H9 (cell line): ENCODE measurements at regions not wholly inside any gene's neighbourhood (a gene's known extent, or its start where the extent isn't known, plus 50 kb on each side); places are given as distances from the start of the nearest gene placed in this dataset.

Source experiments
- DNase-seq: peaks from one replicate; pipeline ENCODE4 v3.0.0-alpha.2; 2017
- H2AFZ ChIP-seq: one replicate; pipeline ENCODE4 v1.6.1; 2013; ENCODE audit warnings: mild to moderate bottlenecking, low read length, control low read depth, moderate library complexity
- H2AK5ac ChIP-seq: 2 replicates; pipeline ENCODE4 v1.6.1; 2013; ENCODE audit warnings: low read length, control low read depth, mixed read lengths; ENCODE audit not compliant: insufficient read length
- H2BK120ac ChIP-seq: one replicate; pipeline ENCODE4 v1.6.1; 2013; ENCODE audit warnings: low read depth, mild to moderate bottlenecking, low read length, control low read depth, inconsistent platforms; ENCODE audit not compliant: poor library complexity, severe bottlenecking
- H2BK12ac ChIP-seq: 2 replicates; pipeline ENCODE4 v1.6.1; 2013; ENCODE audit warnings: low read length, control low read depth, mixed read lengths, low read depth; ENCODE audit not compliant: insufficient read length
- H2BK15ac ChIP-seq: 2 replicates; pipeline ENCODE4 v1.6.1; 2013; ENCODE audit warnings: low read depth, low read length, control low read depth
- H2BK20ac ChIP-seq: one replicate; pipeline ENCODE4 v1.6.1; 2013; ENCODE audit warnings: low read depth, mild to moderate bottlenecking, low read length, control low read depth, inconsistent platforms; ENCODE audit not compliant: poor library complexity, severe bottlenecking
- H2BK5ac ChIP-seq: 2 replicates; pipeline ENCODE4 v1.6.1; 2013; ENCODE audit warnings: low read length, control low read depth, mixed read lengths; ENCODE audit not compliant: insufficient read length
- H3K14ac ChIP-seq: 2 replicates; pipeline ENCODE4 v1.6.1; 2013; ENCODE audit warnings: low read length, control low read depth; ENCODE audit not compliant: insufficient read depth
- H3K18ac ChIP-seq: 2 replicates; pipeline ENCODE4 v1.6.1; 2013; ENCODE audit warnings: low read depth, mild to moderate bottlenecking, mixed read lengths, low read length, control low read depth; ENCODE audit not compliant: insufficient read length
- H3K23ac ChIP-seq: 2 replicates; pipeline ENCODE4 v1.6.1; 2013; ENCODE audit warnings: low read length, control low read depth, mixed read lengths, low read depth; ENCODE audit not compliant: insufficient read length
- H3K23me2 ChIP-seq: 2 replicates; pipeline ENCODE4 v1.6.1; 2013; ENCODE audit warnings: low read depth, mild to moderate bottlenecking, mixed read lengths, low read length, control low read depth; ENCODE audit not compliant: insufficient read length, poor library complexity, severe bottlenecking
- H3K27ac ChIP-seq: 2 replicates; pipeline ENCODE4 v1.5.1; 2013; ENCODE audit warnings: low read length, control low read depth, mixed read lengths, low read depth; ENCODE audit not compliant: insufficient read length
- H3K27me3 ChIP-seq: 2 replicates; pipeline ENCODE4 v1.6.1; 2013; ENCODE audit warnings: low read length, control low read depth, inconsistent platforms; ENCODE audit not compliant: insufficient read depth
- H3K4ac ChIP-seq: 2 replicates; pipeline ENCODE4 v1.6.1; 2013; ENCODE audit warnings: low read depth, mild to moderate bottlenecking, control low read depth, inconsistent platforms, low read length, moderate library complexity
- H3K4me1 ChIP-seq: 2 replicates; pipeline ENCODE4 v1.6.1; 2013; ENCODE audit warnings: low read length, control low read depth, inconsistent platforms; ENCODE audit not compliant: insufficient read depth
- H3K4me2 ChIP-seq: 2 replicates; pipeline ENCODE4 v1.6.1; 2013; ENCODE audit warnings: low read length, control low read depth, mixed read lengths; ENCODE audit not compliant: insufficient read length, insufficient read depth
- H3K56ac ChIP-seq: 2 replicates; pipeline ENCODE4 v1.6.1; 2013; ENCODE audit warnings: low read depth, mild to moderate bottlenecking, mixed read lengths, low read length, control low read depth; ENCODE audit not compliant: insufficient read length
- H3K79me1 ChIP-seq: 2 replicates; pipeline ENCODE4 v1.6.1; 2013; ENCODE audit warnings: low read depth, mild to moderate bottlenecking, moderate library complexity, low read length, control low read depth, inconsistent platforms; ENCODE audit not compliant: insufficient read depth, poor library complexity, severe bottlenecking
- H3K79me2 ChIP-seq: 2 replicates; pipeline ENCODE4 v1.6.1; 2013; ENCODE audit warnings: low read length, control low read depth, inconsistent platforms; ENCODE audit not compliant: insufficient read depth
- H3K9ac ChIP-seq: 2 replicates; pipeline ENCODE4 v1.6.1; 2013; ENCODE audit warnings: low read length, control low read depth, mixed read lengths; ENCODE audit not compliant: insufficient read length; ENCODE audit errors: extremely low read depth
- H3K9me3 ChIP-seq: one replicate; pipeline ENCODE4 v1.6.1; 2013; ENCODE audit warnings: low read depth, low read length, inconsistent platforms; ENCODE audit not compliant: control insufficient read depth
- H3T11ph ChIP-seq: one replicate; pipeline ENCODE4 v1.6.1; 2013; ENCODE audit warnings: mild to moderate bottlenecking, low read length, control low read depth, inconsistent platforms
- H4K20me1 ChIP-seq: one replicate; pipeline ENCODE4 v1.6.1; 2013; ENCODE audit not compliant: control insufficient read depth, insufficient read length, insufficient read depth
- H4K5ac ChIP-seq: 2 replicates; pipeline ENCODE4 v1.6.1; 2013; ENCODE audit warnings: low read depth, mild to moderate bottlenecking, mixed read lengths, low read length, control low read depth; ENCODE audit not compliant: insufficient read length
- H4K8ac ChIP-seq: replicated peaks from 2 replicates; pipeline ENCODE4 v1.6.1; 2013; ENCODE audit warnings: low read length, control low read depth, mixed read lengths, low read depth; ENCODE audit not compliant: insufficient read length
- H4K91ac ChIP-seq: 2 replicates; pipeline ENCODE4 v1.6.1; 2013; ENCODE audit warnings: low read depth, mild to moderate bottlenecking, moderate library complexity, mixed read lengths, low read length, control low read depth; ENCODE audit not compliant: insufficient read length
- H3K27ac Mint-ChIP-seq, 3 experiments: 2 replicates in 2 of 3; 3 replicates in 1 of 3; pipeline ENCODE4 v1.8.0; 2020 to 2021; ENCODE audit warnings: mixed read lengths in 3 of 3, mild to moderate bottlenecking in 1 of 3, moderate library complexity in 1 of 3
- H3K27me3 Mint-ChIP-seq: 2 replicates; pipeline ENCODE4 v1.8.0; 2021; ENCODE audit warnings: low read depth, mild to moderate bottlenecking, moderate library complexity, mixed read lengths
- H3K36me3 Mint-ChIP-seq, 3 experiments: 2 replicates in 2 of 3; 3 replicates in 1 of 3; pipeline ENCODE4 v1.8.0; 2020 to 2021; ENCODE audit warnings: low read depth in 3 of 3, mixed read lengths in 3 of 3; ENCODE audit not compliant: insufficient read depth in 1 of 3
- H3K4me1 Mint-ChIP-seq, 2 experiments: 2 replicates each; pipeline ENCODE4 v1.8.0; 2020; ENCODE audit warnings: mixed read lengths in 2 of 2
- H3K4me3 Mint-ChIP-seq, 2 experiments: 2 replicates in 1 of 2; 3 replicates in 1 of 2; pipeline ENCODE4 v1.8.0; 2020 to 2021; ENCODE audit warnings: mild to moderate bottlenecking in 2 of 2, mixed read lengths in 2 of 2, moderate library complexity in 1 of 2
- H3K9me3 Mint-ChIP-seq, 2 experiments: 2 replicates in 1 of 2; 3 replicates in 1 of 2; pipeline ENCODE4 v1.8.0; 2020; ENCODE audit warnings: mild to moderate bottlenecking in 2 of 2, mixed read lengths in 2 of 2, moderate library complexity in 1 of 2
- TF ChIP-seq, protein P1 (sequence below): fragments of 200-600 bp; sonication (generic); conservative IDR thresholded peaks from 3 replicates; pipeline ENCODE4 v1.8.0; 2021; ENCODE audit warnings: antibody characterized with exemption, mild to moderate bottlenecking

DNA sequence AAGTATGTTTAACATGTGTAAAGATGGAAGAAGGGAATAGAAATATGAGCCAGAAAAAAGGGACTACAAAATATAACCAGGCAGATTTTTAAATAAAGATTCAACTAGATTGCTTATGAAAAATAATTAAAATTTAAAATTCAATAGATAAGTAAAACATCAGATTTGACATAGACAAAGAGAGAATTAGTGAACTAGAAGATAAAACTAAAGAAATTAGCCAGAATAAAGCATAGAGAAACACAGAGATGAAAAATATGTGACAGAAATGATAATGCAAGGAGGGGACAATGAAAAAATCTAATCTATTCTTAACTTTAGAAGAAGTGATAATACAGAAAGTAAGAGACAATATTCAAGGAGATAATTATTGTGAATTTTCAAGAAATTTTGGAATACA lies 222.6 kb upstream of the PMFBP1 start:
- no peaks in the 10 kb centered on the region for H3K9me3 ChIP-seq

More for the DNA sequence above, 222.6 kb upstream of the PMFBP1 start:
- no peak overlapping the region for H2BK120ac ChIP-seq
- no peak overlapping the region for H3K14ac ChIP-seq
- no peak overlapping the region for H2BK15ac ChIP-seq
- H3K56ac ChIP-seq: no peak overlapping the region
- no peak overlapping the region for H2BK12ac ChIP-seq
- H3K23me2 ChIP-seq: no peaks in the 10 kb centered on the region
- no peaks in the 10 kb centered on the region for H3K79me1 ChIP-seq
- H3K27ac ChIP-seq: no peak overlapping the region
- Mint-ChIP-seq H3K27me3 (no peaks in the 10 kb centered on the region), H3K36me3 (peaks cover 13 to 21% (median 16%) of the 10 kb centered on the region in 3 experiments), H3K4me3 (no peak overlapping the region), H3K4me1 (peaks cover 0 to 4% of the 10 kb centered on the region in 2 experiments; a peak in 2 of 4 replicates), H3K27ac (no peak overlapping the region), H3K9me3 (peaks cover 11 to 16% of the 10 kb centered on the region in 2 experiments)
- no peak overlapping the region for H3K18ac ChIP-seq
- no peak overlapping the region for H2AFZ ChIP-seq
- H3K9ac ChIP-seq: no peak overlapping the region
- no peak overlapping the region for H2BK20ac ChIP-seq
- TF ChIP-seq, protein P1, sequence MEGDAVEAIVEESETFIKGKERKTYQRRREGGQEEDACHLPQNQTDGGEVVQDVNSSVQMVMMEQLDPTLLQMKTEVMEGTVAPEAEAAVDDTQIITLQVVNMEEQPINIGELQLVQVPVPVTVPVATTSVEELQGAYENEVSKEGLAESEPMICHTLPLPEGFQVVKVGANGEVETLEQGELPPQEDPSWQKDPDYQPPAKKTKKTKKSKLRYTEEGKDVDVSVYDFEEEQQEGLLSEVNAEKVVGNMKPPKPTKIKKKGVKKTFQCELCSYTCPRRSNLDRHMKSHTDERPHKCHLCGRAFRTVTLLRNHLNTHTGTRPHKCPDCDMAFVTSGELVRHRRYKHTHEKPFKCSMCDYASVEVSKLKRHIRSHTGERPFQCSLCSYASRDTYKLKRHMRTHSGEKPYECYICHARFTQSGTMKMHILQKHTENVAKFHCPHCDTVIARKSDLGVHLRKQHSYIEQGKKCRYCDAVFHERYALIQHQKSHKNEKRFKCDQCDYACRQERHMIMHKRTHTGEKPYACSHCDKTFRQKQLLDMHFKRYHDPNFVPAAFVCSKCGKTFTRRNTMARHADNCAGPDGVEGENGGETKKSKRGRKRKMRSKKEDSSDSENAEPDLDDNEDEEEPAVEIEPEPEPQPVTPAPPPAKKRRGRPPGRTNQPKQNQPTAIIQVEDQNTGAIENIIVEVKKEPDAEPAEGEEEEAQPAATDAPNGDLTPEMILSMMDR: no peak
- H4K20me1 ChIP-seq: no peaks in the 10 kb centered on the region
- H3T11ph ChIP-seq: no peak overlapping the region
- H3K79me2 ChIP-seq: no peaks in the 10 kb centered on the region
- H3K4me1 ChIP-seq: no peaks in the 10 kb centered on the region
- H4K8ac ChIP-seq: no peak overlapping the region
- no peak overlapping the region for H3K4ac ChIP-seq
- H3K27me3 ChIP-seq: no peaks in the 10 kb centered on the region
- H4K5ac ChIP-seq: no peak overlapping the region
- no peak for DNase-seq
- H2AK5ac ChIP-seq: no peak overlapping the region
- H3K4me2 ChIP-seq: no peak overlapping the region
- H2BK5ac ChIP-seq: no peak overlapping the region
- H3K23ac ChIP-seq: no peak overlapping the region
- H4K91ac ChIP-seq: no peak overlapping the region
